ENCODE measurements at regions not wholly inside any gene's neighbourhood (a gene's known extent, or its start where the extent isn't known, plus 50 kb on each side); places are given as distances from the start of the nearest gene placed in this dataset.
"Not testable (repeated sequence)": the region's sequence is repeated elsewhere in the genome, so short reads cannot be mapped to it uniquely, and the experiment has no call there.

DNA sequence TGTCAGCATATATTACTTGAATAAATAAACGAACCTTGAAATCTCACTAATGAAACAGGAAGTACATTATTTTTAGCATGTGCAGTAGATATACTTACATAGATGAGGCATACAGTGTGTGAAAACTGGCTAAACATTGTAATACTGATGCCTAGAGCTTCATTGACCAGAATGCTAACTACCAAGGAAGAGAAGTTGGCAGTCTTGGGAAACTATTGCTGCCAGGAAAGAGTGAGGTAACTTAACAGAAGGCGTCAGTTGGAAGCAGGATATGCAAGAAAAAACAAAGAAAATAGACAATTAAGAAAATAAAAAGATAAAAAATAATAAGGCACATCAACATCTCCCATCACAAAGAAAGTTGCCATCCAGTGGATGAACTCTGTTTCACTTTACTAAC is 963.0 kb downstream of the TDRD15 start:
- Histone ChIP-seq H3K9ac (ENCODE audit: low read length) (no peak overlapping the region), H3K36me3 (ENCODE audit: low read length) (no peaks in the 10 kb centered on the region), H3K27ac (ENCODE audit: low read depth, low read length) (no peak overlapping the region), H3K27me3 (ENCODE audit: low read length) (no peaks in the 10 kb centered on the region), H3K4me2 (ENCODE audit: low read depth, low read length, poor library complexity, severe bottlenecking) (no peak overlapping the region), H3K9me2 (replicated peaks; ENCODE audit: insufficient read depth, low read length) (no peaks in the 10 kb centered on the region), H3K79me2 (ENCODE audit: insufficient read depth, low read length) (no peaks in the 10 kb centered on the region), H4K20me1 (ENCODE audit: low read depth, low read length) (no peaks in the 10 kb centered on the region), H3K4me3 (ENCODE audit: insufficient read depth, low read length, poor library complexity, severe bottlenecking) (no peak overlapping the region), H3F3A (ENCODE audit: insufficient read depth) (no peaks in the 10 kb centered on the region), H3K9me3 (ENCODE audit: insufficient read depth, low read length) (no peaks in the 10 kb centered on the region), H2AFZ (ENCODE audit: low read depth, low read length, severe bottlenecking) (no peak overlapping the region)
- TF ChIP-seq, protein P1, sequence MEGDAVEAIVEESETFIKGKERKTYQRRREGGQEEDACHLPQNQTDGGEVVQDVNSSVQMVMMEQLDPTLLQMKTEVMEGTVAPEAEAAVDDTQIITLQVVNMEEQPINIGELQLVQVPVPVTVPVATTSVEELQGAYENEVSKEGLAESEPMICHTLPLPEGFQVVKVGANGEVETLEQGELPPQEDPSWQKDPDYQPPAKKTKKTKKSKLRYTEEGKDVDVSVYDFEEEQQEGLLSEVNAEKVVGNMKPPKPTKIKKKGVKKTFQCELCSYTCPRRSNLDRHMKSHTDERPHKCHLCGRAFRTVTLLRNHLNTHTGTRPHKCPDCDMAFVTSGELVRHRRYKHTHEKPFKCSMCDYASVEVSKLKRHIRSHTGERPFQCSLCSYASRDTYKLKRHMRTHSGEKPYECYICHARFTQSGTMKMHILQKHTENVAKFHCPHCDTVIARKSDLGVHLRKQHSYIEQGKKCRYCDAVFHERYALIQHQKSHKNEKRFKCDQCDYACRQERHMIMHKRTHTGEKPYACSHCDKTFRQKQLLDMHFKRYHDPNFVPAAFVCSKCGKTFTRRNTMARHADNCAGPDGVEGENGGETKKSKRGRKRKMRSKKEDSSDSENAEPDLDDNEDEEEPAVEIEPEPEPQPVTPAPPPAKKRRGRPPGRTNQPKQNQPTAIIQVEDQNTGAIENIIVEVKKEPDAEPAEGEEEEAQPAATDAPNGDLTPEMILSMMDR (IDR thresholded peaks at IDR 0.05; ENCODE audit: insufficient read depth, low read length, poor library complexity, severe bottlenecking), result no peak
- no peak for TF ChIP-seq EZH2phosphoT487 (conservative IDR thresholded peaks at IDR 0.05; ENCODE audit: low read length)

GRCh38 chr2:22103617-22104016 is 979.8 kb downstream of the TDRD15 start:
- not testable (repeated sequence) for H3K79me2 ChIP-seq (ENCODE audit: insufficient read depth, low read length); H3K36me3 ChIP-seq (ENCODE audit: low read length); H3K9me2 ChIP-seq (replicated peaks; ENCODE audit: insufficient read depth, low read length); H2AFZ ChIP-seq (ENCODE audit: low read depth, low read length, severe bottlenecking); H4K20me1 ChIP-seq (ENCODE audit: low read depth, low read length); H3K9ac ChIP-seq (ENCODE audit: low read length); H3K27me3 ChIP-seq (ENCODE audit: low read length); H3F3A ChIP-seq (ENCODE audit: insufficient read depth); H3K4me2 ChIP-seq (ENCODE audit: low read depth, low read length, poor library complexity, severe bottlenecking); H3K27ac ChIP-seq (ENCODE audit: low read depth, low read length); H3K4me3 ChIP-seq (ENCODE audit: insufficient read depth, low read length, poor library complexity, severe bottlenecking); H3K9me3 ChIP-seq (ENCODE audit: insufficient read depth, low read length)

DNA sequence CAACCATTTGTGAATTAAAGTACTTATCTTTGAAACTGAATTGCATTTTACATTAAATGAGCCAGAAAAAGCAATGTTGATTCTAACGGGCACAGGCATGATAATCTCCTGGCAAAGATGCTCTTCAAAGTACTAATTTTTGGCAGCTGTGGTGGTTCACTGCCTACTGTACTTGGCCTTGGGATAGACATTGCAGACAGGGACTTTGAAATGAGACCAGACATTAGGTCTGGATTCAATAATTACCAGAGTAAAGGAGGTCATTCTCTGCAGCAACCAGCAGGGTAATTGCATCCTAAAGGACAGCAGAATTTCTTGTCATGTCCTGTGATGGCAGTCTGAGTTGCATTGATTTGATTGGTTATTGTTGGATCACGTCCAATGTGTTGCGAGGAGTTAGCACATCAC is 986.5 kb downstream of the TDRD15 start:
- Histone ChIP-seq H2AFZ (ENCODE audit: low read depth, low read length, severe bottlenecking) (no peak overlapping the region), H3K79me2 (ENCODE audit: insufficient read depth, low read length) (no peaks in the 10 kb centered on the region), H3K4me3 (ENCODE audit: insufficient read depth, low read length, poor library complexity, severe bottlenecking) (no peak overlapping the region), H4K20me1 (ENCODE audit: low read depth, low read length) (no peaks in the 10 kb centered on the region), H3F3A (ENCODE audit: insufficient read depth) (no peaks in the 10 kb centered on the region), H3K27ac (ENCODE audit: low read depth, low read length) (no peak overlapping the region), H3K9ac (ENCODE audit: low read length) (no peak overlapping the region), H3K9me3 (ENCODE audit: insufficient read depth, low read length) (no peaks in the 10 kb centered on the region), H3K36me3 (ENCODE audit: low read length) (no peaks in the 10 kb centered on the region), H3K9me2 (replicated peaks; ENCODE audit: insufficient read depth, low read length) (peaks cover 5% of the 10 kb centered on the region; the same call in 1 of the 2 replicates), H3K4me2 (ENCODE audit: low read depth, low read length, poor library complexity, severe bottlenecking) (no peak overlapping the region), H3K27me3 (ENCODE audit: low read length) (no peaks in the 10 kb centered on the region)
- TF ChIP-seq, protein P1 (IDR thresholded peaks at IDR 0.05; ENCODE audit: insufficient read depth, low read length, poor library complexity, severe bottlenecking), result no peak
- no peak for TF ChIP-seq EZH2phosphoT487 (conservative IDR thresholded peaks at IDR 0.05; ENCODE audit: low read length)

DNA sequence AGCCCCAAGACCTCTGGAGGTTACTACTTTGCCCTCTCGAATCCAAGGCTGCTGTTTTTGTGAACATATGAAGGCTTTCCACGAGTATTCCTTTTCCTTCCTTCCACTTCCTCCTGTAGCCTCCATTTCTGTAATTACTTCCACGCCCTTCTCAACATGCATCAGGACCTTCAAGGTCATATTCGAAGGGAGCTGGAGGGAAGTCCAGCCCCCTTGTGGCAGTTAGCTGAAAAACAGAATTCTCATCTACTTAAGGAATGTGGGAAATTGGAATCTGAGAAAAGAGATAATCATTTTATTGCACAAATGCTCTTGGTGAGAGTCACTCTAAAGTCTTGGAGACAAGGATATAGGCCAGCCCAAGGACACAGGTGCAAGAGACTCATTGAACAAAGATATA is 1000.2 kb downstream of the TDRD15 start:
- Histone ChIP-seq H3K4me3 (ENCODE audit: insufficient read depth, low read length, poor library complexity, severe bottlenecking) (no peak overlapping the region), H4K20me1 (ENCODE audit: low read depth, low read length) (no peaks in the 10 kb centered on the region), H3K9ac (ENCODE audit: low read length) (no peak overlapping the region), H3K36me3 (ENCODE audit: low read length) (no peaks in the 10 kb centered on the region), H2AFZ (ENCODE audit: low read depth, low read length, severe bottlenecking) (no peak overlapping the region), H3K9me2 (replicated peaks; ENCODE audit: insufficient read depth, low read length) (no peaks in the 10 kb centered on the region), H3K27me3 (ENCODE audit: low read length) (no peaks in the 10 kb centered on the region), H3K79me2 (ENCODE audit: insufficient read depth, low read length) (no peaks in the 10 kb centered on the region), H3K4me2 (ENCODE audit: low read depth, low read length, poor library complexity, severe bottlenecking) (no peak overlapping the region), H3K9me3 (ENCODE audit: insufficient read depth, low read length) (no peaks in the 10 kb centered on the region), H3F3A (ENCODE audit: insufficient read depth) (no peaks in the 10 kb centered on the region), H3K27ac (ENCODE audit: low read depth, low read length) (no peak overlapping the region)
- TF ChIP-seq, protein P1 (IDR thresholded peaks at IDR 0.05; ENCODE audit: insufficient read depth, low read length, poor library complexity, severe bottlenecking), result no peak
